NT2/D1 (cell line): ENCODE measurements at regions not wholly inside any gene's neighbourhood (a gene's known extent, or its start where the extent isn't known, plus 50 kb on each side); places are given as distances from the start of the nearest gene placed in this dataset.

Experiments used
- DNase-seq: peaks from one replicate; pipeline ENCODE4 v3.0.0-alpha.2; 2011; ENCODE audit warnings: low read depth, low spot score
- H3K27me3 ChIP-seq: 2 replicates; pipeline ENCODE4 v1.6.0; 2011; ENCODE audit warnings: mild to moderate bottlenecking; ENCODE audit not compliant: insufficient read length, insufficient read depth
- H3K36me3 ChIP-seq: 2 replicates; pipeline ENCODE4 v1.6.1; 2011; ENCODE audit warnings: mild to moderate bottlenecking, low read length, mixed read lengths; ENCODE audit not compliant: insufficient read depth, insufficient read length
- H3K4me1 ChIP-seq: 2 replicates; pipeline ENCODE4 v1.5.1; 2011; ENCODE audit not compliant: insufficient read depth, insufficient read length
- H3K4me3 ChIP-seq: 2 replicates; pipeline ENCODE4 v1.5.1; 2011; ENCODE audit warnings: low read depth; ENCODE audit not compliant: insufficient read length
- H3K9ac ChIP-seq: 2 replicates; pipeline ENCODE4 v1.6.0; 2011; ENCODE audit warnings: low read depth; ENCODE audit not compliant: insufficient read length
- H3K9me3 ChIP-seq: 2 replicates; pipeline ENCODE4 v1.5.1; 2011; ENCODE audit warnings: mild to moderate bottlenecking, low read length; ENCODE audit not compliant: insufficient read depth
- SUZ12 ChIP-seq: IDR thresholded peaks from 2 replicates; pipeline ENCODE4 v1.6.1; 2011; ENCODE audit not compliant: insufficient read length, insufficient read depth; ENCODE audit errors: extremely low read depth
- YY1 ChIP-seq: IDR thresholded peaks from 2 replicates; pipeline ENCODE4 v1.6.1; 2011; ENCODE audit not compliant: insufficient read length, insufficient read depth
- ZNF274 ChIP-seq: IDR thresholded peaks from 2 replicates; pipeline ENCODE4 v1.6.1; 2011; ENCODE audit warnings: mild to moderate bottlenecking, low read depth, low read length

DNA sequence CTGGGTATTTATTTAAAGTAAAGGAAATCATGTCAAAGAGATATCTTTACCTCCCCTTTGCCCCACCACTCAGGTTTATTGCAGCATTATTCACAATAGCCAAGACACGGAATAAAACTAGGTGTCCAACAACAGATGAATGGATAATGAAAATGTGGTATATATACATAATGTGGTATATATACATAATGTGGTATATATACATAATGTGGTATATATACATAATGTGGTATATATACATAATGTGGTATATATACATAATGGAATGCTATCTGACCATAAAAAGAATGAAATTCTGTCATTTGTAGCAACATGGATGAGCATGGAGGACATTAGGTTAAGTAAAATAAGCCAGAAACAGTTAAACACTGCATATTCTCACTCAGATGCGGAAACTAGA is 262.6 kb upstream of the PLXNA2 start:
- Histone ChIP-seq H3K36me3 (no peaks in the 10 kb centered on the region), H3K27me3 (no peaks in the 10 kb centered on the region), H3K9me3 (no peaks in the 10 kb centered on the region), H3K9ac (no peak overlapping the region), H3K4me3 (no peak overlapping the region), H3K4me1 (no peaks in the 10 kb centered on the region)
- TF ChIP-seq ZNF274 (no peak), SUZ12 (no peak), YY1 (no peak)
- no peak for DNase-seq

- TF ChIP-seq SUZ12 (no peak), ZNF274 (no peak), YY1 (no peak)
- DNase-seq: no peak
- no peaks in the 10 kb centered on the region for H3K4me1 ChIP-seq
- no peak overlapping the region for H3K9ac ChIP-seq
- no peak overlapping the region for H3K4me3 ChIP-seq
- H3K9me3 ChIP-seq: no peaks in the 10 kb centered on the region
- no peaks in the 10 kb centered on the region for H3K27me3 ChIP-seq
- no peaks in the 10 kb centered on the region for H3K36me3 ChIP-seq
Observed at GRCh38 chr1:208509072-208509471, 264.9 kb upstream of the PLXNA2 start.

DNA sequence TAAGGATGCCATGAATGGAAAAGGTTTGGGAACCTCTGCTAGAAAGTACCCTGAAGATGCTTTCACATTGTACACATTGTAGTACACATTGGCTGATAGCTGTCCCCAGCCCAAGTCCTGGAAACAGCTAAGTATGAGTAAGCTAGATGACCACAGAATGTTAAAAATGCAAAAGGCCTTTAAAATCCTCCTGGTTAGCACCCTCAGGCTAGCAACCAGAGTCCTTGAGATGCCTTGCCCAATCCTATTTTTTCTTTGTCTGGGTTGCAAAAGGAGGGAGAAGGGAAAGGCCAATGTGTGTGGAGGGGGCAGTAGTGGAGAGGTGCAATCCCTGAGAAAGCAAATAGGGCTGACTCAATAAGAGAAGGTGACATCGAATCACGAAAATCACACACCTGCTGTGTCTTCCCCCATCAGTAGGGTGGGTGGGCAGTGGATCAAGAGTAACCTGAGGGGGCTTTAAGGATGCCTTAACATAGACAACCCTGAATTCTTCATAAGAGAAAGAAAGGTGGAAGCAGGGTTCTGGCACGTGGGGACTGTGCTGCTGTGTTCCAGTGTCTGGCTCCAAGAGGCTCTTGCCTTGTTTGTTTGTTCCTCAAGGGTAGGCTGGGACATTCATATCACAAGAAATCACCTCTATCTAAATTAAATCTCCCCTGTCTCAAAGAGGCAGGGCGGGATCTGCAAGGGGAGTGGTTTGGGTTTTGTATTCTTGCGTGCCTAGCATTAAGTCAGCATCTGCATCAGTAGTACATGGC is 266.2 kb upstream of the PLXNA2 start:
- no peaks in the 10 kb centered on the region for H3K27me3 ChIP-seq
- no peak overlapping the region for H3K9ac ChIP-seq
- H3K4me3 ChIP-seq: no peak overlapping the region
- H3K36me3 ChIP-seq: no peaks in the 10 kb centered on the region
- peak; percentile 42 for DNase-seq
- H3K9me3 ChIP-seq: no peaks in the 10 kb centered on the region
- no peaks in the 10 kb centered on the region for H3K4me1 ChIP-seq
- TF ChIP-seq YY1: no peak
- no peak for TF ChIP-seq ZNF274
- no peak for TF ChIP-seq SUZ12

- Histone ChIP-seq H3K27me3 (no peaks in the 10 kb centered on the region), H3K9ac (no peak overlapping the region), H3K4me3 (no peak overlapping the region), H3K9me3 (peaks cover under 1% of the 10 kb centered on the region; the same call in 1 of the 2 replicates), H3K4me1 (no peaks in the 10 kb centered on the region), H3K36me3 (no peaks in the 10 kb centered on the region)
- no peak for DNase-seq
- TF ChIP-seq SUZ12 (no peak), ZNF274 (no peak), YY1 (no peak)
Observed at GRCh38 chr1:208511242-208511860, 267.2 kb upstream of the PLXNA2 start.

DNA sequence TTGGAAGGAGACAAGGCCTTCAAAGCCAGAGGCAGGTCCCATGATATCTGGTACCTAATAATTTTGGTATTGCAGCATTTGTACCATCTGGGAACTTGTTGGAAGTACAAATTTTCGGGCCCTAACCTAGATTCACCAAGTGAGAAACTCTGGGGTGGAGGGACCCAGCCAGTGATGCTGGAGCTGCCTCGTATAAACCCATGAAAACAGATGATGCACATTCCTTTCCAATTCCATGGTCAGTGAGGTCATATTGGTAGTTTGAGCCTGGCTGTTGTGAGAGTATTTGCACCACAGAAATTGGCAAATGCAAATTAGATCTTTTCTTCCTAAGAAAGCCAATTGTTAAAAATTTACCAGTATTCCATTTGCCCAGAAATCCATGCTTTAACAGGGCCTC is 269.6 kb upstream of the PLXNA2 start:
- H3K9ac ChIP-seq: no peak overlapping the region
- no peaks in the 10 kb centered on the region for H3K36me3 ChIP-seq
- TF ChIP-seq SUZ12 (no peak), ZNF274 (no peak), YY1 (no peak)
- no peaks in the 10 kb centered on the region for H3K27me3 ChIP-seq
- H3K4me1 ChIP-seq: no peaks in the 10 kb centered on the region
- peaks cover 6% of the 10 kb centered on the region; the same call in 1 of the 2 replicates for H3K9me3 ChIP-seq
- no peak overlapping the region for H3K4me3 ChIP-seq
- no peak for DNase-seq

DNA sequence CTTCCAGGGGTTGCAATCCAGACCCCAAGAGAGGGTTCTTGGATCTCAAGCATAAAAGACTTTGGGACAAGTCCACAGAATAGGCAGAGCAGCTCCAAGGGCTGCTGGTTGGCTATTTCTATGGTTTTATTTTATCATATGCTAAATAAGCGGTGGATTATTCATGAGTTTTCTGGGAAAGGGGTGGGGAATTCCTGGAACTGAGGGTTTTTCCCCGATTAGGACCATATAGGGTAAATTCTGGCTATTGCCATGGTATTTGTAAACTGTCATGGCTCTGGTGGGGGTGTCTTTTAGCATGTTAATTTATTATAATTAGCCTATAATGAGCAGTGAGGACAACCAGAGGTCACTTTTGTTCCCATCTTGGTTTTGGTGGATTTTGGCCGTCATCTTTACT is 270.9 kb upstream of the PLXNA2 start:
- H3K27me3 ChIP-seq: no peaks in the 10 kb centered on the region
- DNase-seq: no peak
- no peak for TF ChIP-seq SUZ12

GRCh38 chr1:208516780-208517179 is 272.6 kb upstream of the PLXNA2 start:
- DNase-seq: no peak
- TF ChIP-seq ZNF274 (no peak), SUZ12 (no peak)
- H3K27me3 ChIP-seq: no peaks in the 10 kb centered on the region
- H3K9ac ChIP-seq: no peak overlapping the region
- H3K9me3 ChIP-seq: peaks cover 6% of the 10 kb centered on the region; the same call in 1 of the 2 replicates
- no peaks in the 10 kb centered on the region for H3K4me1 ChIP-seq
- H3K36me3 ChIP-seq: no peaks in the 10 kb centered on the region
- H3K4me3 ChIP-seq: no peak overlapping the region

More for the DNA sequence above, 270.9 kb upstream of the PLXNA2 start:
- no peak overlapping the region for H3K9ac ChIP-seq
- no peaks in the 10 kb centered on the region for H3K36me3 ChIP-seq
- H3K9me3 ChIP-seq: peaks cover 6% of the 10 kb centered on the region; the same call in 1 of the 2 replicates
- H3K4me1 ChIP-seq: no peaks in the 10 kb centered on the region
- H3K4me3 ChIP-seq: no peak overlapping the region
